ENCODE measurements at regions not wholly inside any gene's neighbourhood (a gene's known extent, or its start where the extent isn't known, plus 50 kb on each side); places are given as distances from the start of the nearest gene placed in this dataset.

GRCh38 chr2:129800285-129800684, 179.2 kb upstream of the RAB6C start:
- intact Hi-C loops (cut with micrococcal nuclease) = no loop called here
- dilution Hi-C loops (cut with MboI; ENCODE audit: extremely low pct_ligation_motif_present, low sequenced_read_pairs) = no loop called here
- no peaks in the 10 kb centered on the region for H3K9me1 ChIP-seq (replicated peaks; ENCODE audit: control insufficient read depth, extremely low read depth, insufficient read depth, low read length)

DNA sequence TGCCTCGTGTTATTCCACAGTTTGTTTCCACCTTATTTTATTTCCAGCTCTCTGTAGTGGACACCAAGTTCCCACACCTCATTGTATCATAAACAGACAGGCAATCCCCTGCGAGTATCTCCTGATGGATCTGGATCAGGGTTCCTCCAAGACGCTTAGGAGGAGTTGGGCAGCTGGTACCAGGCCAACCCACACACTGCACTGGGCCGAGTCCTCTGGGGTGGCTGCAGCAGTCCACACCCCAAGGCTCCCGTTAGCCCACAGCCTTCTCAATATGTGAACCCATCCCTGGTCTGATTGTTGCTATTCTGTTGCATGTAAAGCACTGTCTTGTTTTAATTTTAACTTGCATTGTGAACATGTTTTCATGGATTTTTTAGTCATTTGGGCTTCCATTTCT, 178.8 kb upstream of the RAB6C start:
- FAIRE-seq = no peak
- Histone ChIP-seq H2AFZ (ENCODE audit: low read depth, low read length) (no peak overlapping the region), H3K4me2 (ENCODE audit: insufficient read depth, low read length) (no peak overlapping the region), H3K4me1 (ENCODE audit: control insufficient read depth, extremely low read depth, insufficient read depth, low read length) (no peaks in the 10 kb centered on the region), H4K20me1 (replicated peaks; ENCODE audit: control insufficient read depth, extremely low read depth, insufficient read depth, low read length) (no peaks in the 10 kb centered on the region), H3K27ac (ENCODE audit: insufficient read depth, low read depth, low read length) (no peak overlapping the region), H3K9ac (replicated peaks; ENCODE audit: extremely low read depth, insufficient read depth, low read length) (no peak overlapping the region), H3K27me3 (ENCODE audit: control insufficient read depth in 2 of 2, insufficient read depth in 2 of 2, low read length in 2 of 2) (no peaks in the 10 kb centered on the region), H3K9me1 (replicated peaks; ENCODE audit: control insufficient read depth, extremely low read depth, insufficient read depth, low read length) (no peaks in the 10 kb centered on the region), H3K79me2 (ENCODE audit: control insufficient read depth, insufficient read depth, low read length) (no peaks in the 10 kb centered on the region), H3K4me3 (replicated peaks in 1 of 3; ENCODE audit: insufficient read depth in 1 of 3, low read depth in 1 of 3, low read length in 3 of 3) (no peak overlapping the region), H3K36me3 (ENCODE audit: control insufficient read depth in 2 of 2, extremely low read depth in 1 of 2, insufficient read depth in 2 of 2, low read length in 2 of 2) (no peaks in the 10 kb centered on the region), H3K9me3 (replicated peaks; ENCODE audit: control insufficient read depth, insufficient read depth, low read length) (no peaks in the 10 kb centered on the region)
- intact Hi-C loops (cut with micrococcal nuclease) = no loop called here
- CTCF ChIA-PET = no interaction called here
- dilution Hi-C loops (cut with MboI; ENCODE audit: extremely low pct_ligation_motif_present, low sequenced_read_pairs) = no loop called here
- TF ChIP-seq MYC (IDR thresholded peaks at IDR 0.05; ENCODE audit: low read depth, low read length) = no peak
- DNase-seq (ENCODE audit: low read depth, low spot score) = no peak
- BruUV-seq (replicated peaks) = no TSS peak
- POLR2A ChIA-PET = no interaction called here

More at GRCh38 chr2:129800285-129800684, 179.2 kb upstream of the RAB6C start:
- DNase-seq (ENCODE audit: low read depth, low spot score) (no peak), FAIRE-seq (no peak)
- POLR2A ChIA-PET = no interaction called here
- Histone ChIP-seq H3K4me1 (ENCODE audit: control insufficient read depth, extremely low read depth, insufficient read depth, low read length) (no peaks in the 10 kb centered on the region), H3K9ac (replicated peaks; ENCODE audit: extremely low read depth, insufficient read depth, low read length) (no peak overlapping the region), H3K36me3 (ENCODE audit: control insufficient read depth in 2 of 2, extremely low read depth in 1 of 2, insufficient read depth in 2 of 2, low read length in 2 of 2) (no peaks in the 10 kb centered on the region), H4K20me1 (replicated peaks; ENCODE audit: control insufficient read depth, extremely low read depth, insufficient read depth, low read length) (no peaks in the 10 kb centered on the region), H3K4me2 (ENCODE audit: insufficient read depth, low read length) (no peak overlapping the region), H3K9me3 (replicated peaks; ENCODE audit: control insufficient read depth, insufficient read depth, low read length) (no peaks in the 10 kb centered on the region), H2AFZ (ENCODE audit: low read depth, low read length) (no peak overlapping the region), H3K27ac (ENCODE audit: insufficient read depth, low read depth, low read length) (no peak overlapping the region), H3K79me2 (ENCODE audit: control insufficient read depth, insufficient read depth, low read length) (no peaks in the 10 kb centered on the region), H3K27me3 (ENCODE audit: control insufficient read depth in 2 of 2, insufficient read depth in 2 of 2, low read length in 2 of 2) (no peaks in the 10 kb centered on the region), H3K4me3 (replicated peaks in 1 of 3; ENCODE audit: insufficient read depth in 1 of 3, low read depth in 1 of 3, low read length in 3 of 3) (no peak overlapping the region)
- TF ChIP-seq POLR2AphosphoS5 (IDR thresholded peaks at IDR 0.05; ENCODE audit: insufficient read depth, low read depth, low read length) (no peak), FOS (IDR thresholded peaks at IDR 0.05; ENCODE audit: borderline replicate concordance, insufficient read depth, low read length) (no peak)
- BruUV-seq (replicated peaks) = no TSS peak
- CTCF ChIA-PET = no interaction called here
